ENCODE measurements at regions not wholly inside any gene's neighbourhood (a gene's known extent, or its start where the extent isn't known, plus 50 kb on each side); places are given as distances from the start of the nearest gene placed in this dataset.

GRCh38 chr9:86778761-86779160 is 168.5 kb downstream of the GAS1 start:
- no peak for DNase-seq (ENCODE audit: low read depth)
- TF ChIP-seq CTCF (conservative IDR thresholded peaks at IDR 0.05; ENCODE audit: control insufficient read depth, insufficient read depth, low read depth, low read length): no peak
- H3K4me3 ChIP-seq (ENCODE audit: control insufficient read depth, low read depth, low read length): no peak overlapping the region

- TF ChIP-seq CTCF (conservative IDR thresholded peaks at IDR 0.05; ENCODE audit: control insufficient read depth, insufficient read depth, low read depth, low read length): no peak
- H3K4me3 ChIP-seq (ENCODE audit: control insufficient read depth, low read depth, low read length): no peak overlapping the region
- no peak for DNase-seq (ENCODE audit: low read depth)
These were observed 171.6 kb downstream of the GAS1 start for GRCh38 chr9:86775718-86776117.

- DNase-seq (ENCODE audit: low read depth): no peak
- no peak overlapping the region for H3K4me3 ChIP-seq (ENCODE audit: control insufficient read depth, low read depth, low read length)
- TF ChIP-seq CTCF (conservative IDR thresholded peaks at IDR 0.05; ENCODE audit: control insufficient read depth, insufficient read depth, low read depth, low read length): no peak
These were observed 173.2 kb downstream of the GAS1 start for GRCh38 chr9:86774116-86774515.

GRCh38 chr9:86773422-86773945 is 173.8 kb downstream of the GAS1 start:
- no peak overlapping the region for H3K4me3 ChIP-seq (ENCODE audit: control insufficient read depth, low read depth, low read length)
- no peak for TF ChIP-seq CTCF (conservative IDR thresholded peaks at IDR 0.05; ENCODE audit: control insufficient read depth, insufficient read depth, low read depth, low read length)
- DNase-seq (ENCODE audit: low read depth): no peak

GRCh38 chr9:86772635-86772993 is 174.7 kb downstream of the GAS1 start:
- TF ChIP-seq CTCF (conservative IDR thresholded peaks at IDR 0.05; ENCODE audit: control insufficient read depth, insufficient read depth, low read depth, low read length): no peak
- DNase-seq (ENCODE audit: low read depth): no peak
- no peak overlapping the region for H3K4me3 ChIP-seq (ENCODE audit: control insufficient read depth, low read depth, low read length)

GRCh38 chr9:86771941-86772634 is 175.2 kb downstream of the GAS1 start:
- no peak for DNase-seq (ENCODE audit: low read depth)
- no peak for TF ChIP-seq CTCF (conservative IDR thresholded peaks at IDR 0.05; ENCODE audit: control insufficient read depth, insufficient read depth, low read depth, low read length)
- no peak overlapping the region for H3K4me3 ChIP-seq (ENCODE audit: control insufficient read depth, low read depth, low read length)
